ENCODE measurements at regions not wholly inside any gene's neighbourhood (a gene's known extent, or its start where the extent isn't known, plus 50 kb on each side); places are given as distances from the start of the nearest gene placed in this dataset.

DNA sequence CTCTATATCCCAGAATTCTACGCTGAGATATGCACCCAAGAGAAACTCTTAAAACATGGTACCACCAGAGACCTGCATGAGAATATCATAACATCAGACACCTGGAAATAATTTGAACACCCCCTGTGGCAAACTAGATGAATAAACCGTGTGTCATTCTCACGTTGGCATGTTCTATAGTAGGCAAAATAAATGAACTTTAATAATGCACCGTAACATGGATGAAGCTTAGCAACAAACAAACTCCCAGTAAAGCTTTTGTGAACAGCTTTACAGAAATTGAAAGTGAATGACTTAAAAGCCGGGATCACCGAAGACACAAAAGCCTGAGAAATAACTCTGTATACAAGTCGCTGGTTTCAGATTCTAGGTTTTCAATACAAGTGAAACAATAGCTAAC is 1166.8 kb upstream of the CITED2 start:
- no peak overlapping the region for H3K27ac ChIP-seq (ENCODE audit: low read depth, low read length)
- no peaks in the 10 kb centered on the region for H3K36me3 ChIP-seq (ENCODE audit: control insufficient read depth in 5 of 5, insufficient read depth in 5 of 5, low read length in 5 of 5)
- no peak overlapping the region for H3K4me3 ChIP-seq (ENCODE audit: low read depth in 1 of 5, low read length in 5 of 5)
- peaks cover 0 to 15% (median 14%) of the 10 kb centered on the region in 5 donors for H3K4me1 ChIP-seq (ENCODE audit: control insufficient read depth in 5 of 5, insufficient read depth in 5 of 5, low read length in 5 of 5)
- H3K9me3 ChIP-seq (ENCODE audit: control insufficient read depth in 5 of 5, low read length in 5 of 5), result no peaks in the 10 kb centered on the region
- no peaks in the 10 kb centered on the region for H3K27me3 ChIP-seq (ENCODE audit: control insufficient read depth in 5 of 5, insufficient read depth in 4 of 5, low read length in 5 of 5)
- no peak overlapping the region for H3K9ac ChIP-seq (ENCODE audit: low read length in 5 of 5)

DNA sequence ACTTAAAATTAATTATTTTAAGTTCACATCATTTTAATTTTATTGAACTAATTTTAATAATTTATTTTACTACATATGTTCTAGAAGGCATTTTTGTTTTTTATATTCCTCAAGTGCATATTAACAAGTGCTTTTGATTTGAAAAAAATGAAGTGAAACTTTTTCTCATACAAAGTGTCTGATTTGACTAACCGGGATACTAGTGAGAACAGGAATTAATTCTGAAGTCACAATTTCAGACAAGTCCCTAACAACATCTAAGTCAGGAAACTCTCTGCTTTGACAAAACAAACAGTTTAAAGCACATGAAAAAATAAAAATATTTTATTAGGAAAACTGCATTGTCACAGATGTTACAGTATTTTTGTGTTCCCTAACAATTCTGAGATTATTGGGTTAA is 1166.3 kb upstream of the CITED2 start:
- no peak overlapping the region for H3K27ac ChIP-seq (ENCODE audit: low read depth, low read length)
- no peaks in the 10 kb centered on the region for H3K27me3 ChIP-seq (ENCODE audit: control insufficient read depth in 5 of 5, insufficient read depth in 4 of 5, low read length in 5 of 5)
- no peak overlapping the region for H3K4me3 ChIP-seq (ENCODE audit: low read depth in 1 of 5, low read length in 5 of 5)
- H3K36me3 ChIP-seq (ENCODE audit: control insufficient read depth in 5 of 5, insufficient read depth in 5 of 5, low read length in 5 of 5), result no peaks in the 10 kb centered on the region
- H3K9ac ChIP-seq (ENCODE audit: low read length in 5 of 5), result no peak overlapping the region
- H3K4me1 ChIP-seq (ENCODE audit: control insufficient read depth in 5 of 5, insufficient read depth in 5 of 5, low read length in 5 of 5), result peaks cover 0 to 15% (median 14%) of the 10 kb centered on the region in 5 donors
- peaks cover 0 to 3% (median under 1%) of the 10 kb centered on the region in 5 donors for H3K9me3 ChIP-seq (ENCODE audit: control insufficient read depth in 5 of 5, low read length in 5 of 5)

DNA sequence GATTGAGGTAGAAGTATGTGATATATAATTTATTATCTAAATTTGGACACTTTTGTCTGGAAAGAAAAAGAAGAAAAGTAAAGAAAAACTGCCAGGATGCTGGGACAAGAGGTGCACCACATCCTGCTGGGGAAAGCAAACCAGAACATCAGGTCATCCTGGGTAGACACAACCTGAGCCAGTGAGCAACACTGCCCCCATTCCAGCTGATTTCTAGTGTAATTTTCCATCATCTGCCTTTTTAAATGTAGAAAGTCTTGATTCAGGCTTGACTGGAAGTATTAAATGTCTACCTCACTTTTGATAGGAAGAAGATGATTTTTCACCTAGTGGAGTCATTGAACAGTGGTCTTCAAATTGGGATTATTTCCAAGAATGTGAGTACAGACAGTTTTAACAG is 1164.5 kb upstream of the CITED2 start:
- H3K36me3 ChIP-seq (ENCODE audit: control insufficient read depth in 5 of 5, insufficient read depth in 5 of 5, low read length in 5 of 5), result no peaks in the 10 kb centered on the region
- H3K4me3 ChIP-seq (ENCODE audit: low read depth in 1 of 5, low read length in 5 of 5), result no peak overlapping the region
- H3K27ac ChIP-seq (ENCODE audit: low read depth, low read length), result no peak overlapping the region
- H3K4me1 ChIP-seq (ENCODE audit: control insufficient read depth in 5 of 5, insufficient read depth in 5 of 5, low read length in 5 of 5), result peaks cover 0 to 15% (median 14%) of the 10 kb centered on the region in 5 donors
- no peak overlapping the region for H3K9ac ChIP-seq (ENCODE audit: low read length in 5 of 5)
- peaks cover 0 to 14% (median 9%) of the 10 kb centered on the region in 5 donors for H3K9me3 ChIP-seq (ENCODE audit: control insufficient read depth in 5 of 5, low read length in 5 of 5)
- H3K27me3 ChIP-seq (ENCODE audit: control insufficient read depth in 5 of 5, insufficient read depth in 4 of 5, low read length in 5 of 5), result no peaks in the 10 kb centered on the region

DNA sequence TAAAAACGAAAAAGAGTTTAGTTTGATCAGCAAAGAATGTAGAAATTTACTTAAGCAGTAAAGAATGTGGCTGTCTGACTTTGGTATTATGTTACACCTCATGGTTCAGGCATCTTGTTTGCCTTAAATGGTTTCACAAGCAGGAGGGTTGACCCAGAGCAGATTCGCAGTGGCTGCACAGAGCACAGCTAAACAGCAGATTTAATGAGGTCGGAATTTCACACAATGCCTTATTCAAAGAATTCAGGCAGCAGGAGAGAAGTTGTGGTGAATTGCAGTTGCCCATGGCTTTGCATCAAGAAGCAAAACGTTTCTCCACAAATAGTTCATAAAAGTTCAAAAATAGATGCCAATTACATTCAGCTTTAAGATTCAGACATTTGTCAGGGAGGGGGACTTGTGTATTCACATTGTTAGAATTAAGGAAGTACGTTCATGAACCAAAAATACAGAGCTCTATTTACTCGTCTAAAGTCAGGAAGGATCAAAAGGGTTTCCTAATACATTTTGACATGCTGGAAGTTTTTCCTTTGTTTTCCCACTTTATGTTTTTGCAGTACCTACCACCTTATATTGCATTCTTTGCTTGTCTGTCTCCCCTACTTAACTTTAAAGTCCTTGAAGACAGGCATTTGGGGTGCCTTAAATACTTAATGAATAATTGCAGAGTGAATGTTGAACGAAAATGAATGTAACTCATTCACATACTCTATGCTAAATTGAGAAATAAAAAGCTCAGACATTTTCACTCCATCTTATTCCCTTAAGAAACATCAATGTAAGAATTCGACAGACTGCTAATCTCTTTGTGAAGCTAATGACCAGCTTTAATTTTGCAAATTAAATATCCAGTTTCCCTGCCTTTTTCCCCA is 1163.6 kb upstream of the CITED2 start:
- H3K9ac ChIP-seq (ENCODE audit: low read length in 5 of 5), result no peak overlapping the region

DNA sequence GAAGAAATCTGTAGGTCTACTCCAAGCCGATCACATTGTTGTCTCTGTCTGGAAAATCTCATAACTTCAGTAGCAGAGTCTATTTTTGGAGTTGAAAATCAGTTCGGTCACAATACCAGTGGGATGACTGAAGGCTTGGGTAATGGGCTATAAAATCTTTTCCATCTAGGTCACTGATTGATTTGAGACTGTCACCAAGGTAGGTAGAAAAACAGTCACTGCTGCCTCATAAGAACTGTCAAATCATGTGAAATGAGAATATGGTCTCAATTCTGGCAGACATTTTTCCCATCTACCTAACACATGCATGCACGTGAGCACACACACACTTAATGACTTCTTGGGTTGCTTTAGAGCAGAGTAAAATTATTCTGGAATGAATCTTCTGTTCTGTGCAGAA is 1162.8 kb upstream of the CITED2 start:
- Histone ChIP-seq H3K27me3 (ENCODE audit: control insufficient read depth in 5 of 5, insufficient read depth in 4 of 5, low read length in 5 of 5) (no peaks in the 10 kb centered on the region), H3K4me1 (ENCODE audit: control insufficient read depth in 5 of 5, insufficient read depth in 5 of 5, low read length in 5 of 5) (peaks cover 0 to 15% (median 14%) of the 10 kb centered on the region in 5 donors), H3K4me3 (ENCODE audit: low read depth in 1 of 5, low read length in 5 of 5) (peak overlapping the region in 2 of 5 donors; percentile 12 to 42), H3K9me3 (ENCODE audit: control insufficient read depth in 5 of 5, low read length in 5 of 5) (peaks cover 0 to 14% (median 9%) of the 10 kb centered on the region in 5 donors), H3K27ac (ENCODE audit: low read depth, low read length) (no peak overlapping the region), H3K9ac (ENCODE audit: low read length in 5 of 5) (no peak overlapping the region), H3K36me3 (ENCODE audit: control insufficient read depth in 5 of 5, insufficient read depth in 5 of 5, low read length in 5 of 5) (no peaks in the 10 kb centered on the region)

More for the DNA sequence above, 1163.6 kb upstream of the CITED2 start:
- Histone ChIP-seq H3K4me1 (ENCODE audit: control insufficient read depth in 5 of 5, insufficient read depth in 5 of 5, low read length in 5 of 5) (peaks cover 0 to 15% (median 14%) of the 10 kb centered on the region in 5 donors), H3K9me3 (ENCODE audit: control insufficient read depth in 5 of 5, low read length in 5 of 5) (peaks cover 0 to 14% (median 9%) of the 10 kb centered on the region in 5 donors), H3K27me3 (ENCODE audit: control insufficient read depth in 5 of 5, insufficient read depth in 4 of 5, low read length in 5 of 5) (no peaks in the 10 kb centered on the region), H3K4me3 (ENCODE audit: low read depth in 1 of 5, low read length in 5 of 5) (peak overlapping the region in 4 of 5 donors; percentile 11 to 42 (median 39)), H3K36me3 (ENCODE audit: control insufficient read depth in 5 of 5, insufficient read depth in 5 of 5, low read length in 5 of 5) (no peaks in the 10 kb centered on the region), H3K27ac (ENCODE audit: low read depth, low read length) (no peak overlapping the region)

DNA sequence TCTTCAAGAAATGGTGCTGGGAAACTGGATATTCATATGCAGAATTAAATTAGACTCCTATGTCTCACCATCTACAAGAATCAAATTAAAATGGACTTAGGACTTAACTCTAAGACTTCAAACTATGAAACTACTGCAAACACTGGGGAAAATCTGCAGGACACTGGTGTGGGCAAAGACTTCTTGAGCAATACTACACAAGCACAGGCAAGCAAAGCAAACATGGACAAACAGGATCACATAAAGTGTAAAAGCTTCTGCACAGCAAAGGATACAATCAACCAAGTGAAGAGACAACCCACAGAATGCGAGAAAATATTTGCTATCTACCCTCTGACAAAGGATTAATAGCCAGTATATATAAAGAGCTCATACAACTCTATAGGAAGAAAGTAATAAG is 1161.1 kb upstream of the CITED2 start:
- Histone ChIP-seq H3K27ac (ENCODE audit: low read depth, low read length) (no peak overlapping the region), H3K9me3 (ENCODE audit: control insufficient read depth in 5 of 5, low read length in 5 of 5) (peaks cover 0 to 14% (median 9%) of the 10 kb centered on the region in 5 donors), H3K36me3 (ENCODE audit: control insufficient read depth in 5 of 5, insufficient read depth in 5 of 5, low read length in 5 of 5) (no peaks in the 10 kb centered on the region), H3K9ac (ENCODE audit: low read length in 5 of 5) (no peak overlapping the region), H3K27me3 (ENCODE audit: control insufficient read depth in 5 of 5, insufficient read depth in 4 of 5, low read length in 5 of 5) (no peaks in the 10 kb centered on the region), H3K4me3 (ENCODE audit: low read depth in 1 of 5, low read length in 5 of 5) (peak overlapping the region in 1 of 5 donors; percentile 47), H3K4me1 (ENCODE audit: control insufficient read depth in 5 of 5, insufficient read depth in 5 of 5, low read length in 5 of 5) (peaks cover 0 to 15% (median 14%) of the 10 kb centered on the region in 5 donors)

DNA sequence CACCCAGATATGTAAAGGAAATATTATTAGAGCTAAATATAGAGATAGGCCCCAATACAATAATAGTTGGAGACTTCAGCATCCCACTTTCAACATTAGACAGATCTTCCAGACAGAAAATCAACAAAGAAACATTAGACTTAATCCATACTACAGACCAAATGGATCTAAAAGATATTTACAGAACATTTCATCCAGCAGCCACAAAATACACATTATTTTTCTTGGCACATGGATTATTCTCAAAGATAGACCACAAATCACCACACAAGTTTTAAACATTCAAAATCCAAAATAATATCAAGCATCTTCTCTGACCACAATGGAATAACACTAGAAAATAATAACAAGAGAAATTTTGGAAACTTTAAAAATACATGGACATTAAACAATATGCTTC is 1159.1 kb upstream of the CITED2 start:
- H3K27me3 ChIP-seq (ENCODE audit: control insufficient read depth in 5 of 5, insufficient read depth in 4 of 5, low read length in 5 of 5), result no peaks in the 10 kb centered on the region
- H3K9me3 ChIP-seq (ENCODE audit: control insufficient read depth in 5 of 5, low read length in 5 of 5), result peaks cover 0 to 14% (median 9%) of the 10 kb centered on the region in 5 donors
- H3K9ac ChIP-seq (ENCODE audit: low read length in 5 of 5), result no peak overlapping the region
- H3K4me1 ChIP-seq (ENCODE audit: control insufficient read depth in 5 of 5, insufficient read depth in 5 of 5, low read length in 5 of 5), result peaks cover 0 to 15% (median 14%) of the 10 kb centered on the region in 5 donors
- no peak overlapping the region for H3K4me3 ChIP-seq (ENCODE audit: low read depth in 1 of 5, low read length in 5 of 5)
- no peaks in the 10 kb centered on the region for H3K36me3 ChIP-seq (ENCODE audit: control insufficient read depth in 5 of 5, insufficient read depth in 5 of 5, low read length in 5 of 5)
- no peak overlapping the region for H3K27ac ChIP-seq (ENCODE audit: low read depth, low read length)

DNA sequence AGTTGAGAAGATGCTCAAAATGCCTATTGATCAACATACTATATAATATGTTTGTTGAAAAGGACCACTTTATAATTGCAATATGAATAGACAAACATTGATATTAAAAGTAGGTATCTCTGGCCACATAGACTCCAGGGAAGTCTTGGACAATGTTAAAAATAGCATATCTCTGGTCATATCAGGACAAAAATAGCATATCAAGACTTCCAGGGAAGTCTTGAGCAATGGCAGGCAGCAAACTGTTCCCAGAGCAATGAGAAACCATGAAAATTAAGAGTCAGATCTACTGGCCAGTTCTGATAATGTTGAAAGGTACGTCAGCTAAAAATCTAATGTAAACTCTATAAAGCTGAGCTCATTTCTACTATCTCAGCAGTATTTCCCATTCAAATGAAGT is 1130.3 kb upstream of the CITED2 start:
- Histone ChIP-seq H3K27ac (ENCODE audit: low read depth, low read length) (no peak overlapping the region), H3K27me3 (ENCODE audit: control insufficient read depth in 5 of 5, insufficient read depth in 4 of 5, low read length in 5 of 5) (no peaks in the 10 kb centered on the region), H3K4me1 (ENCODE audit: control insufficient read depth in 5 of 5, insufficient read depth in 5 of 5, low read length in 5 of 5) (no peaks in the 10 kb centered on the region), H3K9me3 (ENCODE audit: control insufficient read depth in 5 of 5, low read length in 5 of 5) (no peaks in the 10 kb centered on the region), H3K4me3 (ENCODE audit: low read depth in 1 of 5, low read length in 5 of 5) (no peak overlapping the region), H3K9ac (ENCODE audit: low read length in 5 of 5) (no peak overlapping the region), H3K36me3 (ENCODE audit: control insufficient read depth in 5 of 5, insufficient read depth in 5 of 5, low read length in 5 of 5) (no peaks in the 10 kb centered on the region)

DNA sequence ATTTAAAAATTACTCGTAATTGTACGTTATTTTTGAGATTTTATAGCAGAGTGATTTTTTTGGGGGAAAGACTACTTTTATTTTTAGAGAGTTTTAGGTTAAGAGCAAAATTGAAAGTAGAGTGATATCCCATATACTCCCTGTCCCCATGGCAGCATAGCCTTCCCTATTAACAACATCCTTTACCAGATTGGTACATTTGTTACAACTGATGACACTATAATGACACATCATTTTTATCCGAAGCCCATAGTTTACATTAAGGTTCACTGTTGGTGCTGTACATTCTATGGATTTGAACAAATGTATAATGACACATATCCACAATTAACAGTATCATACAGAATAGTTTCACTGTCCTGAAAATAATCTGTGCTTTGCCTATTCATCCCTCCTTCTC is 1126.4 kb upstream of the CITED2 start:
- Histone ChIP-seq H3K4me3 (ENCODE audit: low read depth in 1 of 5, low read length in 5 of 5) (no peak overlapping the region), H3K9me3 (ENCODE audit: control insufficient read depth in 5 of 5, low read length in 5 of 5) (no peaks in the 10 kb centered on the region), H3K27ac (ENCODE audit: low read depth, low read length) (no peak overlapping the region), H3K36me3 (ENCODE audit: control insufficient read depth in 5 of 5, insufficient read depth in 5 of 5, low read length in 5 of 5) (no peaks in the 10 kb centered on the region), H3K4me1 (ENCODE audit: control insufficient read depth in 5 of 5, insufficient read depth in 5 of 5, low read length in 5 of 5) (no peaks in the 10 kb centered on the region), H3K27me3 (ENCODE audit: control insufficient read depth in 5 of 5, insufficient read depth in 4 of 5, low read length in 5 of 5) (no peaks in the 10 kb centered on the region), H3K9ac (ENCODE audit: low read length in 5 of 5) (no peak overlapping the region)

DNA sequence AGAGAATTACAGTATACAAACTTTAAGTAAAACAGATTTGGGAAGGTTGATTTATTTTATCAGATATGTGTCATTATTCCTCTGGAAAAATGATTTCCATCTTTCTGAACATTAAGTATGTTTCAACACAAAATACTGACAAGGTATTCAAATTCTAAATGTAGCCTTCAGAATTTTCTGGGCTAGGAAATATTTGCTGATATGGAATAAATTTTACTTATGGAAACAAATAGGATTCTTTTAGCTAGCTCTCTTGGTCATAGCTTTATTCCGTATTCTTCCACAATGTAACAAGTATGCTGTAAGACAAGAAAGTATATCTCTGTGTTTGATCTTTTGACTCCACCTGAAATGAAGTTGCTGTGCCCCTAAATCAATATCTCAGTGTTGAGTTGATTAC is 1125.2 kb upstream of the CITED2 start:
- H3K36me3 ChIP-seq (ENCODE audit: control insufficient read depth in 5 of 5, insufficient read depth in 5 of 5, low read length in 5 of 5), result no peaks in the 10 kb centered on the region
- no peaks in the 10 kb centered on the region for H3K9me3 ChIP-seq (ENCODE audit: control insufficient read depth in 5 of 5, low read length in 5 of 5)
- H3K4me3 ChIP-seq (ENCODE audit: low read depth in 1 of 5, low read length in 5 of 5), result no peak overlapping the region
- H3K27ac ChIP-seq (ENCODE audit: low read depth, low read length), result no peak overlapping the region
- no peaks in the 10 kb centered on the region for H3K4me1 ChIP-seq (ENCODE audit: control insufficient read depth in 5 of 5, insufficient read depth in 5 of 5, low read length in 5 of 5)
- H3K9ac ChIP-seq (ENCODE audit: low read length in 5 of 5), result no peak overlapping the region
- H3K27me3 ChIP-seq (ENCODE audit: control insufficient read depth in 5 of 5, insufficient read depth in 4 of 5, low read length in 5 of 5), result no peaks in the 10 kb centered on the region
